ENCODE measurements at regions not wholly inside any gene's neighbourhood (a gene's known extent, or its start where the extent isn't known, plus 50 kb on each side); places are given as distances from the start of the nearest gene placed in this dataset.

DNA sequence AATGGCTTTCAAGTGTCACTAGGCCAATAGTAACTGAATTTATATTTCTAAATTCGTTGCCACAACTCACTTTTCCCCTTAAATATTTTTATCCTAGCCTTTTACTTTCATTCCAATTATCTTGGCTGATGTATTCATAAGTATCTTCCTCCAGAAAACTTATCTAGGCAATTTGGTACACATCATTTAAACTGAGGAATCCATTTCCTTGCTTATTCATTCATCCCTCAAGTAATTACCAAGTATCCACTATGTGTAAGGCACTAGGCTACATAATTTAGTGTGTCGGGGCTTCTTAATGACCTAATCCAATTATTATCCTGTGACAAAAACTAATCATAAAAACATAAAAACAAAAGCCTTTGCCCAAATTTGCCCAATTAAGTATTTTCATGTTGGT, 258.3 kb upstream of the TCF21 start:
- DNase-seq (ENCODE audit: low read depth) = no peak

DNA sequence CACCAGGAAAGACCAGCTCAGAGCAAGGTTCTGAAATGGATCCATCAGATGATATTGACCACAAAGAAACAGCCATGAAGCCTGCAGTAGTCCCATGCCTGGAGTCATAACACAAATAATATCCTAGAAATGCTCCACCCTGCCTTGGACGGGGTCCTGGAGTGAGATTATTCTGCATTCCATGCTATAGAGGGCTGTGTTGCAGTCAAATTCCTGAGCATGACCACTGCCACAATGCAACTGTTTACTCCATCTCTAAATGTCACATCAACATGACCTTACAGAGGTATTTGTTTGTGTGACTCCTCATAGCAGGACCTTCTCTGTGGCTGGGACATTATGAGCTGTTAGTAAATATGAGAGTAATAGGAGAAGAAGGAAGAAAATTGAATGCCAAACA, 257.5 kb upstream of the TCF21 start:
- DNase-seq (ENCODE audit: low read depth) = peak; percentile 59

DNA sequence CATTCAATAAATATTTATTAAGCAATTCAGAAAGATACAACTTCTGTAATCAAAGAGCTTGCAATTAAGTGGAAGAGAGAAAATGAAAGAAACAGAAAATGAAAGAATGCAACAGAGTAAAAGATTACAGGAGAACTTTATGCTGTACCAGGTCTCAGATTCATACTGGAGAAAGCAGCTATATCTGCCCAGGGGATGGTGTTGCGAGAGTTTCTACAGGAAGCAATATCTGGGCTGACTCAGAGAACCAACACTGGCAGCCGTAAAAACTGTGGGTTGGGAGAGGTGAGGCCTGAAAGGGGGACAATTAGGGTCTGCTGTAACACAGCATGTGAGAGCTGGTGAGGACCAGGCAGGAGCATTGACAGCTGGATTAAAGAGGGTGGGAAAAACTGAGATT, 256.7 kb upstream of the TCF21 start:
- peak; percentile 5 for DNase-seq (ENCODE audit: low read depth)

DNA sequence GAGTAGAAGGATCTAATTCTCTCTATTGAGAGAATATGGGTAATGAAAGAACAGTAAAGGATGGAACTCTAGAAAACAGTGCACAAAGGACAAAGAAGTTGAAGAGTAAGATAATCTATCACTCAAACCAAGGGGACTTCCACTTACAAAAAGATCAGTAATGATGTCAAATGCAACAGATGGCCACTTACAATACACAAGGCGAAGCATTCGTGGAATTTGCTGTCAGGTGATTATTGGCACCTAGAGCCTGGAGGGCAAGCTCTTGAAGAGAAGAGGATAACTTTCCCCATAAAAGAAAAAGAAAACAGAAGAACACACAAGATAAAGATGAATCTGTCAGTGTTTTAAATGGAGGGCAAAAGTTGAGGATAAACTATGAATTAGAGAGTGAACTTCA, 256.0 kb upstream of the TCF21 start:
- no peak for DNase-seq (ENCODE audit: low read depth)

DNA sequence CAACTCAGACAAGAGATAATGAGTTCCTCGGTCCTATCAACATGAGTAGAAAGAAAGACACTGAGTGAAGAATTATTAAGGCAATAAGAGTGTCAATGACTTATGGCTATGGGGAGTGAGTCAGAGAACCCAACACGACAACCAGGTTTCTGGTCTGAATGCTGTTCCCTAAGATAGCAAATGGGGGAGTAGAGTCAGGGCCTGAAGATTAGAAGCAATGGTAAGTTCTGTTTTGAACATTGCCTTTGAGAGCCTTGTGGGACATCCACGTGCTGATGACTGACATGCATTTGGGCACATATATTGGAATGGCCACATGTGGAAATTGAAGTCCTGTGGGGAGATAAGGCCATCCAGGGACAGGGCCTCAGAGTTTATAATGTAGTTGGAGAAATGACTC, 254.4 kb upstream of the TCF21 start:
- DNase-seq (ENCODE audit: low read depth) = no peak

DNA sequence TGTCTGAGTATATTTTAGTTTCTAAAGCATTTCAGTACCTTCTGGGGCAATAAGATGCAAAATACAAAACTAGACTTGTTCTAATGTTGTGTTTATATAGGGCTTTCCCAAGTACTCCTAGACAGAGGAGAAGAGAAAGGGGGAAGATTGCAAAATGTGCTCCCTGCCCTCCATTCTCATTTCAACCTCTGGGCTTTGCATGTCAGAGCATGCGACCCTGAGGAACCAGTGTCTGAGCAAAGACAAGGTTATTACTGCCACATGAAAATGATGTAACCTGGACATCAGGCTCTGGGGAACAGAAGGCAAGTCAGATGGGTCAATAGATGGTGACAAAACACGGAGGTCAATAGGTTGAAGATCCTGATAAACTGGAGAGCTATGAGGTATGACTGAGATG, 253.5 kb upstream of the TCF21 start:
- DNase-seq (ENCODE audit: low read depth) = no peak

DNA sequence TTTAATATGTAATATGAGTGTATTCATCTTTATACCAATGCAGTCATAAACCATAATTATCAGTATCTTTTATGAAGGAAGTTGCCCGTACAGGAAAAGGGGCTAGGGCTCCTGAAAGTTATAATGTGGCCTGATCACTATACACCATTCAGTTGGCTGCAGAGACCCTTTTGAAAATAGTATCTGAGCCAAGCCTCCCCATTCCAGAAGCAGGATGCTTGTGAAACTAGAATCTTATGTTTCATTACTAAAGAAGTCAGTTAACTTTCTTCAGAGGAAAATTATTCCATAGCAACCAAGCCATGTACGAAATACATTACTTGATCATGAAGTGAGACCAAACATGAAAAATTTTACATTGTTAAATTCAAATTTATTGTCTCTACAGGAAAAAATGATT, 251.5 kb upstream of the TCF21 start:
- no peak for DNase-seq (ENCODE audit: low read depth)

DNA sequence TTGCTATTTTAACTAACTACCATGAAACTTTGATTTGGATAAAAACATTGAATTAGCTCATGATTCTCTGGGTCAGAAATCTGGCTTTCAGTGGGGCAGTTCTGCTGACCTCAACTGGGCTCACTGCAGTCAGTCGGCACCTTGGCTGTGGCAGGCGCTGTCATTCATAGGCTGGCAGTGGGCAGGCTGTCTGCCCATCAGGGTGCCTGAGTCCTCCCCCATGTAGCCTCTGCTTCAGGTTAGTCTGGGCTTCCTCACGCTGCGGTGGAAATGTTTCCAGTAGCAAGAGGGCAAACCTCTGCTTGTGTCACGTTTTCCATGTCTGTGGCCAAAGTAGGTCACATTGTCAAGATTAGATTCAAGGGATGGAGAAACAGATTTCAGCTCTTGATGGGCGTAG, 251.0 kb upstream of the TCF21 start:
- DNase-seq (ENCODE audit: low read depth) = peak; percentile 19

DNA sequence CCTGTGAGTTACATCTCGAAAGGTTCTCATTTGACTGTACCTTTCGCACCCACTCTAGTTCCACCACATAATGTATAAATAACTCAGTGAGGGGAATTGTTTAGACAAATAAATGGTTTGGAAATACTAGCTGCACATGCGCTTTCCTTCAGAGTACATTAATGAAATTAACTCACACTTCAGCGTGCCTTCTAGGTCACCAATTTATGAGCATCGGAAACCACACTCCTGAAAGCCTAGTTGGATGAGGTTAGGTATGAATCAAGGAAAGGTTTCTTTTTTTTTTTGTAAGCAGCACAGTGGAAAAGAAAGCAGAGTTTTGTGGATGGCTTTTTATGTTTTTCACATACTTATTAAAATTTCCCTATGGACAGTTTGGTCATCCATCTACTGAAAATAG, 247.8 kb upstream of the TCF21 start:
- DNase-seq (ENCODE audit: low read depth) = no peak

DNA sequence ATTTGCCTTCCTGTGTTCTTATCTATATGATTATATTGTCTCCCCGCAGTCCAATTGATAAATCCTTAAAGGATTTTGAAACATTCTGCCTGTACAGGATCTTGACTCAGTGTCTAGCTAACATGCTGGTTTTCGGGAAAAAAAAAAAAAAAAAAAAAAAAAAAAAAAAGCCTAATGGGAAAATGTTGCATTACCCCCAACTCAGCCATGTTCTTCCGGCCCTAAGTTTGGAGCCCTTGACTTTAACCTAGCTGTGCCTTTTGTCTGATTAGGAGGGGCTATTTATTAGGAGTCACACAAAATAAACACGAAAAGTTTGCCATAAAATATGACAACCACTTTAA, 244.4 kb upstream of the TCF21 start:
- DNase-seq (ENCODE audit: low read depth) = no peak

DNA sequence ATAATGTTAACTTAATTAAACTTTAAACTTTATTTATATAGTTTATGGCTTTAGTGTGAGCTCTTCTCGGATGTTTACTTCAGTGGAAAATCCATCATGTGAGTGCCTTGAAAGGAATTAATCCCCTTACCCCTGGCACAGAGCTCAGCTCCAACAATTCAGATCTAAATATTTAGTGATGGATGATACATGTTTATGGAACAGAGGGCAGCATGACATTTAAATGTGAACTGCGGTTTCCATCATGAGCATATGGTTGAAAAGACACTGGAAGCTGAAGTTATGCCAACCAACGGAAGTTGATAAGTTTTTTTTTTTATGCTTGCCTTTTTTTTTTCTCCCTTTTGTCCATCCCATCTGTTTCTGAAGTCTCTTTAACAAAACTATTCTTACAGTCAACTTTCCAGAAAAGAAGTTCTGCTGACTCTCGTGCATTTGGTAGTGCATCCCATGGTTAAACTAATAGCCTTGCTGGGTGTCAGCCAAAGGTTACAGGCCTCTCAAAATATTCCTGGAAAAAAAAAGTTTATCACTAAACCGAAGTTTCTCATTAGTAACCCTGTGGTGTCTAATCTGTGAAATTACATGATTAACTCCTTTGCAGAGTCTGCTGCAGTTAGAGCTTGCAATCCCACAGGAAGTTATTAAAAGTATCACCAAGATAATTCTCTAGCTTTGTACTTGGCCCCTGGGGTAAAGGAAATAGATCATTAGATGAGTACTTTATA, 243.9 kb upstream of the TCF21 start:
- DNase-seq (ENCODE audit: low read depth) = peak; percentile 72

DNA sequence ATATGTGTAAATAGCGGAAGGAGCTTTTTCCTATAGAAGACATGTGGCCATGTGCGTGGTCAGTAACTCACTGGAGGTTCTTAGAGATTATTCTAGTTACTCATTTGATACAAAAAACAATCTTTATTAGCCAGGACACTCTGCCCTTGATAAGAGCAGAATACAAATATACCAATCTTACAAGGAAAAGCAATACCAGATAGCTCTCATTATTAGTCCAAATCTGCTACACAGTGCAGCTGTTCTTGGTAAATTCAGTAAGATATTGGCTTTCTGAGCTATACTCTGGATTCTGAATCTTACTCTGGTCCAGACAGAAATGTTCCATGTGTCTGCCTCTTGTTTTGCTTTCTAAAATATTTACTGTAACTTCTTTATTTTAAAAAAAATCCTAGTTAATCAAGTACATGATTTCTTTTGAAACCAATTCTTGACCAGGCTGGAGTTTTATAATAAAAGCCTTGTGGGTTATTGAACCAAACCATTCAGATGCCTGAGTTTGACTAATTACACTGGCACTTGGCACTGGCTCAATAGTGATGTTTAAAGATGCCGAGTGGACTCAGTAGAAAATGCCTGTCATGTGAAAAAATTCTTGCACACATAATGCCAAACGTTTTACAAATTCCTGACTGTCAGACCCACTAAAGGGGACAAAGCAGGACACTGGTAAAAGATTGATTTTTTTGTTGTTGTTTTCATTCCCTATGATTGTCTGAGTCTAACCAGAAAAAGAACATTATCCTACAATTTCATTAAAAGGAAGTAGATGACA, 242.8 kb upstream of the TCF21 start:
- peak; percentile 85 for DNase-seq (ENCODE audit: low read depth)

DNA sequence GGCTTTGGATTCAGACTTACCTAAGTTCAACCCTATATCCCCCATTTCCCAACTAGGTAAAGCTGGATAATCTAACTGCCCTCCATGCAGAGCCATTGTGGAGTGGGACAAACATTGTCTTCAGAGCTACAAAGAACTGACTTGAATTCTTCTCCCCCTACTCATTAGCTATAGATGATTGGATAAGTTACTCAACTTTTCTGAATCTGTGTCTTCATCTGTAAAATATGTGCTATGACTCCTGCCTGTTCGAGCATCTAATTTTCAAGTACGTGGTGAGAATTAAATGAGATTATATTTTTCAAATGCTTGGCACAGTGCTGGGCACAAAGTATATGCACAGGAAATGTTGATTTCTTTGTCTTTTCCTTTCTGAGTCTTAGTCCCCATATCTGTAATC, 240.3 kb upstream of the TCF21 start:
- DNase-seq (ENCODE audit: low read depth) = no peak

DNA sequence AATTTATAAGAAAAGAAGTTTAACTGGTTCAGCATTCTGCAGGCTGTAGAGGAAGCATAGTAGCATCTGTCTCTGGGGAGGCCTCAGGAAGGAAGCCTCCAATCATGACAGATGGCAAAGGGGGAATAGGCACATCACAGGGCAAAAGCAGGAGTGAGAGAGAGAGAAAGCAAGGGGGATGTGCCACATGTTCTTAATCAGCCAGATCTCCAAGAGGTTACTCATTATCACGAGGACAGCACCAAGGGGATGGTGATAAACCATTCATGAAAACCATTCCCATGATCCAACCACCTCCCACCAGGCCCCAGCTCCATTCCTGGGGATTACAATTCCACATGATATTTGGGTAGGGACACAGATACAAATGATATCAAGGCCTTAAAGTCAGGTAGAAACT, 217.5 kb upstream of the TCF21 start:
- DNase-seq (ENCODE audit: low read depth) = peak; percentile 4

DNA sequence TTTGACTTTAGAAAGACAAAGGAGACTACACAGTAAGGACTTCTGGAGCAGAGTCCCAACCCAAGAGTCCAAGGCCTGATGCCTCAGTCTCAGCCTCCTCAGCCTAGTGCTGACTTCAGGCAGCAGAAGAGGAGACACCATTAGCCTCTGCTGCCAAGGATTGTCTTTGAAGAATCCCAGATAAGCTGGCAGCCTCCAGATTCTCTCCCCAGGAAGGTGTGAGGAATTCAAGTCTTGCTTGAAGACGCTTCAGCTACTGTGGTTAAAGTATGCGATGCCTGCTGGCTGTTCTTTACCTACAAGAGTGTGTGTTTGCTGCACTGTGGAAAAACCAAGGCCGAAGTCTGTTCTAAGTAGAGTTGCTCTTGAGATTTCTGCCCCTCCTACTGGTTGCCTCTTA, 215.9 kb upstream of the TCF21 start:
- DNase-seq (ENCODE audit: low read depth) = no peak

DNA sequence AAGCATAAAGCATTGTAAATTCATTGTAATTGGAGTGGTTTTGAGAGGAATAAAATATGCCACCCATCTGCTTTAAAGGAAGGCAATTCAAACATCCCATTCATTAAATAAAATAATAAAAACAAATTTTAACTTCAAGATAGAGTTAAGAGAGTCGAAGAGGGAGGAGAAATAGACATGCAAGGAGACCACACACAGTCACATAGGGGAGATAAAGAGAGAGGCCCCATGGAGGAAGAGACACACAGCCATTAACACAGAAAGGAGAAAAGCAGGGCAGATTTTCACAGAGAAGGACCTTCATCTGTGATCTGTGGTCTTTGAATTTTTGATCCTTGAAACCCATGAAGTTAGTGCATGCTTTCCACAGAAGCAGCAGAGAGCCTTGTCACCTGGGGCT, 214.3 kb upstream of the TCF21 start:
- DNase-seq (ENCODE audit: low read depth) = no peak

DNA sequence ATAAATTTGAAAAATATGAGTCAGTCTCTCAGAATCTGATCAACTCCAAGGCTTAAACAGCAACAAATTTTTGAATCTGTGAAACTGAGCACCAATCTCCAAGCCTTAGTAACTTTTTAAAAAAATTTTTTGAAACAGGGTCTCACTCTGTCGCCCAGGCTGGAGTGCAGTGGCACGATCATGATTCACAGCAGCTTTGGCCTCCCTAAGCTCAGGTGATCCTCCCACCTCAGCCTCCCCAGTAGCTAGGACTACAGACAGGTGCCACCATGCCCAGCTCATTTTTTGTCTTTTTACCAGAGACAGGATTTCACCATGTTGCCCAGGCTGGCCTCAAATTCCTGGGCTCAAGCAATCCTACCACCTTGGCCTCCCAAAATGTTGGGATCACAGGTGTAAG, 207.9 kb upstream of the TCF21 start:
- no peak for DNase-seq (ENCODE audit: low read depth)

DNA sequence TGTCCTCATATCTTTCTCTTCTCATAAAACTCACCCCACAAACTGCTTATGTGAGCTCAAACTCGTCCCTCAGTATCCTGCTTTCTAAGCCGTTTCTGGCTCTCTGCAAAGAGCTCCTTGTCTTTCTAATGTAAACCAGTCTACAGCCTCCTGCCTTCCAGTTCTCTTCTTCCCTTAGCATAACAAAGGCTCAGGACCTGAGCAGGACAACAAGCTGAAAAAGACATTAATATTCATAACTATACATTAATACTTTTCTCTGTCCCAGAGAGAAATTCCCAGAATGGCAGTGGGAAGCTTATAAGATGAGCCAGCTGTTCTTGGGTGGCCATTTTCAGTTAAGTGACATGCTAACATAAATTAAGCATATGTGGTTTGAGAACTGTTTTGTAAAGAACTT, 207.0 kb upstream of the TCF21 start:
- DNase-seq (ENCODE audit: low read depth) = no peak

DNA sequence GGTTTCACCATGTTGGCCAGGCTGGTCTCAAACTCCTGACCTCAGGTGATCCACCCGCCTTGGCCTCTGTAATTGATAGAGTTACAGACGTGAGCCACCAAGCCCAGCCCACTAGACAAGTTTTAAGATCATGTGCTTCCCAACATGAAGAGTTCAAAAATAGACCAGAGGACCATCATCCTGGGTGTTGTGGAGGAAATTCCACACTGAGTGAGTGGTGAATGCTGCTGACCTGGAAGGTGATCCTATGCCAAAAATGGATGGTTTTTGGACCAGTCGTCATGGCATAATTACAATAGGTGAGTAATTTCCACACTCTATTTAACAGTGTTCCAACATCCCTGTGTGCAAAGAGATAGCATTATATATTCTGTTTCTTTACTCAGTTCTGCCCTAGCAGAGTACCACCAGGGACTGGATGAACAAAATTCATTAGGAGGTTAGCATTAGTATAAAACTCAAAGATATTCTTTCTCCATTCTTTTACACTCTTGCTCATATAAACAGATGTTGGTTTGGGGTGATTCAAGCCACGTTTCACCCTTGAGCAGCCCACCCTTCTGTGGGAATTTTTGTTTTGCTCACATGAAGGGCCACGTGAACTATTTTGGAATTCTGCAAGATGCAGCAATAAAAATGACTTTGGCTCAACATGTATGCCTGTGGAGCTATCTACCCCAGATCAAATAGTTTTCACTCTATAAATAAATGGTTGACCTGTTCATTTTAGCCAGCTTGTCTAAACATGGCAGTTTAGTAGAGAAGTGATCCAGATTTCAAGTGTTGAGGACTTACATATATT, 206.2 kb upstream of the TCF21 start:
- no peak for DNase-seq (ENCODE audit: low read depth)

DNA sequence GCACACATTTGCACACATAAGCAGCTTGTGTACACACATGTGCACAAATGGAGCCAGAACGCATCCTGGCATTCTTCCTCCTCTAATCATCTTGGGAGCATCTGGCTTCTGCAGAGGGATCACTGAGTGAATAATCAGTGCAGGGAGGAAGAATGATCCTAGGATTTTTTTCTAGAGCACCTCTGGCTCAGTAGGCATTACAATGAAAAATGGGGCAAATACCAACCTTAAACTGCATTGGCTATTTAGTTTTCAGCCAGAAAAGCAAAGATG, 205.7 kb upstream of the TCF21 start:
- no peak for DNase-seq (ENCODE audit: low read depth)

DNA sequence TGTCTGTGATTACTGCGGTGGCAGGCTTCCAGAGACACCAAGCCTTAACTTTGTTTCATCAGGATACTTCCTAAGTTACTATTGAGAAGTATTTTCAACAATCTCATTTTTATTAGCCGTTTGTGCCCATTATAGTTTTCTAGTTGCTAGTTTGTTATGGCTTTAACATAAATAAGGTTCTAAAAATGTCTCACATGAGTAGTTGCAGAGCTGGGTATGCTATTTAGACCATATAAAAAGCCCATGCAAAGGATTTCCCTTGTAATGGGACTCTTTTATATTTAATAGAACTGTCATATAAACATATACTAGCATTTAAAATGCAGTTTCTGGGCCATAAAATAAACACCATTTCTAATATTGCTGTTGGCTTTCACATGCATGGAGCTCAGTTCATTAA, 205.3 kb upstream of the TCF21 start:
- DNase-seq (ENCODE audit: low read depth) = no peak

DNA sequence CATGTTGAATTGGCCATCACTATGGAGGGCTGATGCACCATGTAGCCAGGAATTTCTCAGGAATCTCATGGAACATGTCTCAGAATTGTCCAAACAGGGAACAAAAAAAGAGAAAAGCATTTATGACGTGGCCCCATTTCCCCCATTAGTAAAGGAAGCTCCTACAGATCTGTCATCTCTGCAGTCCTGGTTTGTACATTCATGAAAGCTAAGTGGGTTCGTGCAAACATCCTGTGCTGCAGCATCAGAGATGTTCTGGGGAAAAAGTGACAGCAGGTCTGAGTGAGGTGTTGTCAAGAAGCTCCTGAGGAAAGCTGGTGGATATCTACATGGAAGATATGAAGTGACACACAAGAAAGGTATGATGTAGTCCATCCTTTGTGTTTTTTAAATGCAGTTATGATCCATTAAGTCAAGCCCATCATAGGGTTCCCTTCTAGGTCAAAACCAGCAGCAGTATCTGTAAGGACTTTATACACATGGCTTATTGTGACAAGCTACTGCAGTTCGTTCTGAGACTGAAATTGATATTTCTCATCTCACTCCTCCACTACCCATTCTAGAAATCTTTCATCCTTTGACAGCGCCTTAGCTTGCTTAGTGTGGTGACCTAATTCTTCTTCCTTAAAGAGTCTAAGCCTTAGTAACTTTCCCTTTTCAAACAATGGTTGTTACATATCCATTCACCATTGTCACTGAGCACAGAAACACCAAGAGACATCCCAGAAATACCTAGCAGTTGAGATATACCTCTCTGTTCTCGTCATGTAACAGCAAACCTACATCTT, 200.0 kb upstream of the TCF21 start:
- no peak for DNase-seq (ENCODE audit: low read depth)

All from myocyte (in vitro differentiated cells).